ENCODE measurements at regions not wholly inside any gene's neighbourhood (a gene's known extent, or its start where the extent isn't known, plus 50 kb on each side); places are given as distances from the start of the nearest gene placed in this dataset.

DNA sequence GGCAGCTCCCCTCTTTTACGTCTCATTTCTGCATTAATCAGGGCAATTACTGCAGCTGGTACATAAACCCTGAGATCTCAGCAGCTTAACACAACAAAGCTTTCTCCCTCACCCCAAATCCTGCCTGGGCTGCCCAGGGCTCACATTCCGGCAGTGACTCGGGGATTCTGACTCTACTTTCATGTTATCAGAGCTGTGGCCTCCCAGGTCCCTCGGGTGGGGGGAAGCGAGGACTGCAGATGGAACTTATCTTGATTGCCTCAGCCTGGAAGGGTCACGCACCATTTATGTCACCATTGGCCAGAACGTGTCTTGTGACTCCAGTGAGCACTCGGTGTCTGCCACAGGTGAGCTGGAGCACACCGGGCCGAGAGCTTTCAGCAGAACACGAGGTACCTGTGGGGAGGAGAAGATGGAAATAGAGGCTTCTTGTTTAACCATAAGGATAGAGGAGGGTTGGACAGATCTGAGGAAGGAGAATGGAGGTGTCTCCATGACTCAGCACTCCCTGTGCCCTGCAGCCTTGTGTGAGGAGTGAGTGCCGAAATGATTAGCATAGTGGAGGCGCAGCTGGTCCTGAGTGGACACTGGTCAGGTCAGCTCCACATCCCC is 88.5 kb upstream of the EXOC2 start:
- no peaks in the 10 kb centered on the region for H3K9me2 ChIP-seq (ENCODE audit: insufficient read depth)
- no peak overlapping the region for H3K4me3 ChIP-seq
- no peak overlapping the region for H3K9ac ChIP-seq
- no peaks in the 10 kb centered on the region for H3K9me3 ChIP-seq (ENCODE audit: low read depth)
- DNase-seq, result no peak
- H3F3A ChIP-seq (ENCODE audit: insufficient read depth), result no peaks in the 10 kb centered on the region
- in situ Hi-C loops (cut with MboI), result loop anchor here (10.0 kb wide), 1 partner anchor 187 kb away; no protein-coding TSS in a partner anchor
- WGBS, 2 experiments (ENCODE audit: low coverage in 1 of 2, low lambda C conversion rate in 2 of 2, missing lambda C conversion rate in 2 of 2), result 64% methylated on average over 13 of the region's 13 CpGs
- no peak overlapping the region for H3K4me2 ChIP-seq (ENCODE audit: unreplicated experiment)
- H3K36me3 ChIP-seq (ENCODE audit: low read depth), result no peaks in the 10 kb centered on the region
- H3K4me1 ChIP-seq (ENCODE audit: insufficient read depth), result no peaks in the 10 kb centered on the region
- TF ChIP-seq EZH2phosphoT487 (IDR thresholded peaks at IDR 0.05; ENCODE audit: insufficient read depth, low read depth), result no peak
- no peak for TF ChIP-seq EZH2 (IDR thresholded peaks at IDR 0.05; ENCODE audit: insufficient read depth, poor library complexity, severe bottlenecking)
- H3K27ac ChIP-seq, result no peak overlapping the region
- no peaks in the 10 kb centered on the region for H3K79me2 ChIP-seq (ENCODE audit: insufficient read depth)
- H4K20me1 ChIP-seq (ENCODE audit: insufficient read depth), result no peaks in the 10 kb centered on the region
- no peaks in the 10 kb centered on the region for H3K27me3 ChIP-seq (replicated peaks; ENCODE audit: insufficient read depth)
- no peak overlapping the region for H2AFZ ChIP-seq

- H3K27me3 ChIP-seq (replicated peaks; ENCODE audit: insufficient read depth), result no peaks in the 10 kb centered on the region
- H3K9me3 ChIP-seq (ENCODE audit: low read depth), result no peaks in the 10 kb centered on the region
- no peak overlapping the region for H2AFZ ChIP-seq
- WGBS, 2 experiments (ENCODE audit: low coverage in 1 of 2, low lambda C conversion rate in 2 of 2, missing lambda C conversion rate in 2 of 2), result 54 to 63% methylated on average over 3 of the region's 3 CpGs
- in situ Hi-C loops (cut with MboI), result loop anchor here (10.0 kb wide), 1 partner anchor 186 kb away; no protein-coding TSS in a partner anchor
- H3K4me1 ChIP-seq (ENCODE audit: insufficient read depth), result no peaks in the 10 kb centered on the region
- H3F3A ChIP-seq (ENCODE audit: insufficient read depth), result no peaks in the 10 kb centered on the region
- no peak for DNase-seq
- no peak overlapping the region for H3K4me3 ChIP-seq
- no peaks in the 10 kb centered on the region for H4K20me1 ChIP-seq (ENCODE audit: insufficient read depth)
- no peaks in the 10 kb centered on the region for H3K9me2 ChIP-seq (ENCODE audit: insufficient read depth)
- no peak overlapping the region for H3K27ac ChIP-seq
- TF ChIP-seq EZH2phosphoT487 (IDR thresholded peaks at IDR 0.05; ENCODE audit: insufficient read depth, low read depth) (no peak), EZH2 (IDR thresholded peaks at IDR 0.05; ENCODE audit: insufficient read depth, poor library complexity, severe bottlenecking) (no peak)
- no peak overlapping the region for H3K9ac ChIP-seq
- no peaks in the 10 kb centered on the region for H3K79me2 ChIP-seq (ENCODE audit: insufficient read depth)
- H3K36me3 ChIP-seq (ENCODE audit: low read depth), result no peaks in the 10 kb centered on the region
- H3K4me2 ChIP-seq (ENCODE audit: unreplicated experiment), result no peak overlapping the region
Measured at GRCh38 chr6:780706-781105, 87.8 kb upstream of the EXOC2 start.

DNA sequence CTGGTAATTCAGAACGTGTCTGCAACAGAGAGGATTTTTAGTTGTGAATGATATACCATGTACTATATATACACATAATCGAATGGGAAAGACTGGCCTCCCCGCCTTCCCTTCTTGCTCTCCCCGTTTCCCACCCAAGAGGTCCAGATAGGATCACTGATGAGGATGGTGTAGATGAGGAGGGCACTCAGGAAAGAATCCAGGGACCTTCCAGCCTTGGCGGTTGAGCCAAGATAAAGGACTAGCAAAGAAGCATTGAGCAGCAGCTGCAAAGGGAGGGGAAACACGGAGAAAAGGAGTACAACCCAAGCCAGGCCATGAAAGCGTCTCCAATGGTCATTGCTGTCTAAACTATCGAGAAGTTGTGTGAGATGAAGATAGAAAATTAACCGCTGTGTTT is 84.0 kb upstream of the EXOC2 start:
- H3K9me2 ChIP-seq (ENCODE audit: insufficient read depth), result no peaks in the 10 kb centered on the region
- in situ Hi-C loops (cut with MboI), result no loop called here
- WGBS, 2 experiments (ENCODE audit: low coverage in 1 of 2, low lambda C conversion rate in 2 of 2, missing lambda C conversion rate in 2 of 2), result 53 to 57% methylated on average over 9 of the region's 9 CpGs

DNA sequence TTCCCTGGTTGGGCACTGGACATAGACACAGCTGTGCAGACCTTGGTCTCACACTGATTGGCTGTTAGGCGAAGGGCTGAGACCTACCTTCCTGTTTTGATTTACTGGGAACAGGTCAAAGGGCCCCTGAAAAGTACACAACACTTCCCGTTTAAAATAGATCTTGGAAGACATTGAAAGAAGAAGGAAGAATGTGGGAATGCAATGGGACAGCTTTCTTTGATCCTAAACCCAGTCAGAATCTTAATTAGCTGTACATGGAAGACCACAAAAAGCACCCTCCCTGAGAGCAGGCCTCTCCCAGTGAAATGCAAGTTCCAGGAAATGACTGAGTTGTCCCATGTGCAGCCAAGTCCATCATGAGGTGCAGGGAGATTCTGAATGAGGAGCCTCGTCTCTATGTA is 83.6 kb upstream of the EXOC2 start:
- in situ Hi-C loops (cut with MboI), result no loop called here
- Histone ChIP-seq H3K79me2 (ENCODE audit: insufficient read depth) (no peaks in the 10 kb centered on the region), H3K27me3 (replicated peaks; ENCODE audit: insufficient read depth) (peaks cover 3% of the 10 kb centered on the region; the same call in 1 of the 2 replicates), H3K4me2 (ENCODE audit: unreplicated experiment) (no peak overlapping the region), H3K36me3 (ENCODE audit: low read depth) (no peaks in the 10 kb centered on the region), H3K27ac (no peak overlapping the region), H3K9me3 (ENCODE audit: low read depth) (no peaks in the 10 kb centered on the region), H3K9me2 (ENCODE audit: insufficient read depth) (no peaks in the 10 kb centered on the region), H3K4me1 (ENCODE audit: insufficient read depth) (no peaks in the 10 kb centered on the region), H3K4me3 (no peak overlapping the region), H3F3A (ENCODE audit: insufficient read depth) (no peaks in the 10 kb centered on the region), H4K20me1 (ENCODE audit: insufficient read depth) (no peaks in the 10 kb centered on the region), H3K9ac (no peak overlapping the region), H2AFZ (no peak overlapping the region)
- TF ChIP-seq EZH2 (IDR thresholded peaks at IDR 0.05; ENCODE audit: insufficient read depth, poor library complexity, severe bottlenecking) (no peak), EZH2phosphoT487 (IDR thresholded peaks at IDR 0.05; ENCODE audit: insufficient read depth, low read depth) (no peak)
- 40 to 49% methylated on average over 3 of the region's 3 CpGs for WGBS, 2 experiments (ENCODE audit: low coverage in 1 of 2, low lambda C conversion rate in 2 of 2, missing lambda C conversion rate in 2 of 2)
- no peak for DNase-seq

More for the DNA sequence above, 84.0 kb upstream of the EXOC2 start:
- no peaks in the 10 kb centered on the region for H3F3A ChIP-seq (ENCODE audit: insufficient read depth)
- H2AFZ ChIP-seq, result no peak overlapping the region
- H3K9ac ChIP-seq, result no peak overlapping the region
- no peaks in the 10 kb centered on the region for H3K9me3 ChIP-seq (ENCODE audit: low read depth)
- H3K27ac ChIP-seq, result no peak overlapping the region
- H3K4me2 ChIP-seq (ENCODE audit: unreplicated experiment), result no peak overlapping the region
- H3K79me2 ChIP-seq (ENCODE audit: insufficient read depth), result no peaks in the 10 kb centered on the region
- no peak overlapping the region for H3K4me3 ChIP-seq
- H3K4me1 ChIP-seq (ENCODE audit: insufficient read depth), result no peaks in the 10 kb centered on the region
- no peak for DNase-seq
- no peak for TF ChIP-seq EZH2phosphoT487 (IDR thresholded peaks at IDR 0.05; ENCODE audit: insufficient read depth, low read depth)
- no peak for TF ChIP-seq EZH2 (IDR thresholded peaks at IDR 0.05; ENCODE audit: insufficient read depth, poor library complexity, severe bottlenecking)
- no peaks in the 10 kb centered on the region for H3K36me3 ChIP-seq (ENCODE audit: low read depth)
- H3K27me3 ChIP-seq (replicated peaks; ENCODE audit: insufficient read depth), result peaks cover 3% of the 10 kb centered on the region; the same call in 1 of the 2 replicates
- no peaks in the 10 kb centered on the region for H4K20me1 ChIP-seq (ENCODE audit: insufficient read depth)

Data from GM23248 (cell line).